K562 (cell line): ENCODE measurements at regions not wholly inside any gene's neighbourhood (a gene's known extent, or its start where the extent isn't known, plus 50 kb on each side); places are given as distances from the start of the nearest gene placed in this dataset.

Experiments
- ATAC-seq: fragments of 200-7000 bp; cut with Tn5 transposase; 3 replicates; pipeline ENCODE4 v1.9.1; 2020; ENCODE audit warnings: moderate library complexity
- BruUV-seq: library from RNA; stranded (reverse); fragments of 400-500 nt; replicated peaks from 2 replicates; lab custom pipeline; 2021; lab: Mats Ljungman, UMichigan
- CTCF ChIA-PET: fragments of 300-600 bp; formaldehyde crosslinking; extraction: SDS; loops from one replicate; lab custom pipeline; 2021; ENCODE audit warnings: low intra/inter-chr PET ratio; lab: Yijun Ruan, JAX
- POLR2A ChIA-PET: fragments of 300-600, 350-650 bp; sonication (Branson Sonifier 250); formaldehyde crosslinking; extraction: SDS; loops from one replicate; lab custom pipeline; 2021; ENCODE audit warnings: antibody characterized with exemption, inconsistent platforms; lab: Yijun Ruan, JAX
- DNase-seq, 4 experiments: peaks; one replicate each; pipeline versions ENCODE4 v3.0.0 to v3.0.0-alpha.2; 2011 to 2018; ENCODE audit warnings: low spot score in 3 of 4, mixed read lengths in 3 of 4; ENCODE audit errors: extremely low read depth in 1 of 4
- FAIRE-seq: peaks from 2 replicates; lab custom pipeline; 2011; peaks lifted over from hg19 to GRCh38; lab: Jason Lieb, UNC
- H2AFZ ChIP-seq: 2 replicates; pipeline ENCODE4 v1.6.0; 2011; ENCODE audit warnings: low read depth, low read length, control low read depth, inconsistent platforms
- H3K27ac ChIP-seq: fragments of 200-600 bp; 3 replicates; pipeline ENCODE4 v1.8.0; 2011; ENCODE audit warnings: low read depth, mild to moderate bottlenecking, control low read depth, inconsistent platforms, low read length, moderate library complexity, mixed read lengths; ENCODE audit errors: extremely low read depth
- H3K27me3 ChIP-seq, 2 experiments: fragments of 300-600 bp in 1 of 2; 2 replicates in 1 of 2; 3 replicates in 1 of 2; pipeline versions ENCODE4 v1.6.0 to v1.8.0; 2011; ENCODE audit warnings: inconsistent platforms in 2 of 2, low read length in 2 of 2, mild to moderate bottlenecking in 1 of 2, mixed read lengths in 1 of 2, moderate library complexity in 1 of 2; ENCODE audit not compliant: control insufficient read depth in 2 of 2, insufficient read depth in 2 of 2
- H3K36me3 ChIP-seq: fragments of 300-600 bp; 3 replicates; pipeline ENCODE4 v1.8.0; 2011; ENCODE audit warnings: mild to moderate bottlenecking, low read length, inconsistent platforms; ENCODE audit not compliant: control insufficient read depth, insufficient read depth
- H3K4me1 ChIP-seq, 2 experiments: fragments of 200-600 bp in 1 of 2; replicated peaks in 1 of 2; 2 replicates in 1 of 2; 3 replicates in 1 of 2; pipeline versions ENCODE4 v1.5.1 to v1.8.0; 2011; ENCODE audit warnings: inconsistent platforms in 2 of 2, low read length in 2 of 2, mild to moderate bottlenecking in 1 of 2, mixed read lengths in 1 of 2, moderate library complexity in 1 of 2; ENCODE audit not compliant: control insufficient read depth in 2 of 2, insufficient read depth in 2 of 2
- H3K4me2 ChIP-seq: 2 replicates; pipeline ENCODE4 v1.6.1; 2011; ENCODE audit warnings: low read length, control low read depth, inconsistent platforms, mixed read lengths; ENCODE audit not compliant: insufficient read depth
- H3K4me3 ChIP-seq: fragments of 200-600 bp; sonication (generic), shearing (Covaris generic); 2 replicates; pipeline ENCODE4 v1.5.1; 2016; ENCODE audit warnings: control low read depth, inconsistent platforms
- H3K79me2 ChIP-seq: fragments of 200-600 bp; 3 replicates; pipeline ENCODE4 v1.8.0; 2011; ENCODE audit warnings: low read length, inconsistent platforms; ENCODE audit not compliant: control insufficient read depth, insufficient read depth
- H3K9ac ChIP-seq, 2 experiments: 2 replicates each; pipeline versions ENCODE4 v1.6.0 to v1.6.1; 2011; ENCODE audit warnings: low read depth in 2 of 2, low read length in 2 of 2, control low read depth in 1 of 2, inconsistent platforms in 1 of 2, mild to moderate bottlenecking in 1 of 2, mixed read lengths in 1 of 2; ENCODE audit not compliant: insufficient read depth in 1 of 2
- H3K9me1 ChIP-seq: one replicate; pipeline ENCODE4 v1.6.0; 2011; ENCODE audit warnings: inconsistent platforms, mild to moderate bottlenecking, low read length, moderate library complexity; ENCODE audit not compliant: control insufficient read depth, insufficient read depth
- H3K9me3 ChIP-seq: replicated peaks from 2 replicates; pipeline ENCODE4 v1.5.1; 2011; ENCODE audit warnings: low read depth, low read length, inconsistent platforms; ENCODE audit not compliant: control insufficient read depth, insufficient read depth
- H4K20me1 ChIP-seq: replicated peaks from 2 replicates; pipeline ENCODE4 v1.6.1; 2011; ENCODE audit warnings: low read length, inconsistent platforms, mixed read lengths; ENCODE audit not compliant: control insufficient read depth, insufficient read depth
- CEBPZ ChIP-seq: fragments of 150-350 bp; IDR thresholded peaks from 2 replicates; pipeline ENCODE4 v1.6.1; 2014; ENCODE audit warnings: low read depth, mild to moderate bottlenecking, low read length, borderline replicate concordance
- HLTF ChIP-seq: fragments of 450-650 bp; IDR thresholded peaks from 2 replicates; pipeline ENCODE4 v1.6.1; 2016
- KAT7 ChIP-seq: sonication (generic); formaldehyde crosslinking; IDR thresholded peaks from 2 replicates; pipeline ENCODE4 v1.8.0; 2022; ENCODE audit warnings: missing genetic modification reagents, mild to moderate bottlenecking, borderline replicate concordance
- MAFK ChIP-seq: IDR thresholded peaks from 2 replicates; pipeline ENCODE4 v1.6.1; 2011; ENCODE audit warnings: low read length, improper control_type of control experiment
- TCF7 ChIP-seq: sonication (generic); IDR thresholded peaks from 2 replicates; pipeline ENCODE4 v1.6.1; 2016; ENCODE audit warnings: antibody characterized with exemption, borderline replicate concordance
- TSC22D4 ChIP-seq: fragments of 450-650 bp; IDR thresholded peaks from 2 replicates; pipeline ENCODE4 v1.6.1; 2016; ENCODE audit warnings: missing genetic modification characterization, missing biosample characterization, control low read depth
- YBX1 ChIP-seq: fragments of 450-650 bp; IDR thresholded peaks from 2 replicates; pipeline ENCODE4 v1.7.1; 2016; ENCODE audit warnings: mild to moderate bottlenecking
- ZNF41 ChIP-seq: fragments of 250-450 bp; sonication (Bioruptor Pico); conservative IDR thresholded peaks from 2 replicates; pipeline ENCODE4 v1.4.0; 2020; ENCODE audit warnings: mild to moderate bottlenecking
- ZNF57 ChIP-seq: fragments of 450-650 bp; formaldehyde crosslinking; IDR thresholded peaks from 2 replicates; pipeline ENCODE4 v1.4.0; 2020; ENCODE audit warnings: mild to moderate bottlenecking, moderate library complexity
- WGBS: fragments of 100-300 bp; shearing (Covaris generic); methylation state at CpG from one replicate; pipeline ENCODE4 v1.1.6; 2016; ENCODE audit warnings: low coverage, mixed read lengths; ENCODE audit not compliant: insufficient coverage; ENCODE audit errors: missing lambda C conversion rate; 5-methylcytosine and 5-hydroxymethylcytosine counted together
- in situ Hi-C: fragments of 300-500 bp; cut with MboI; formaldehyde crosslinking; loops from 4 replicates; pipeline ENCODE4 v1.15.0; 2018; ENCODE audit warnings: inconsistent platforms, mixed read lengths
- intact Hi-C: fragments of 100-400 bp; cut with micrococcal nuclease; formaldehyde crosslinking; loops from 2 replicates; pipeline ENCODE4 v1.14.2; 2022
- TF ChIP-seq, protein P1 (sequence below): fragments of 450-650 bp; IDR thresholded peaks from 2 replicates; pipeline ENCODE4 v1.6.1; 2018; ENCODE audit warnings: mild to moderate bottlenecking, low read depth; ENCODE audit not compliant: partially characterized antibody
- TF ChIP-seq, protein P2 (sequence below): sonication (generic); formaldehyde crosslinking; IDR thresholded peaks from 2 replicates; pipeline ENCODE4 v1.8.1; 2023; ENCODE audit warnings: mild to moderate bottlenecking, missing genetic modification reagents

- Histone ChIP-seq H3K4me1 (no peaks in the 10 kb centered on the region), H3K27me3 (no peaks in the 10 kb centered on the region), H3K36me3 (no peaks in the 10 kb centered on the region), H3K9me1 (no peaks in the 10 kb centered on the region), H3K9ac (no peak overlapping the region), H3K27ac (no peak overlapping the region), H3K9me3 (no peaks in the 10 kb centered on the region), H3K79me2 (no peaks in the 10 kb centered on the region), H3K4me2 (no peak overlapping the region), H4K20me1 (no peaks in the 10 kb centered on the region), H2AFZ (no peak overlapping the region)
- CTCF ChIA-PET = no interaction called here
- ATAC-seq (no peak), FAIRE-seq (no peak), DNase-seq (no peak)
- BruUV-seq = no TSS peak
- intact Hi-C loops (no loop called here), in situ Hi-C loops (no loop called here)
- POLR2A ChIA-PET = no interaction called here
- 0% methylated on average over 3 of the region's 3 CpGs for WGBS
- no peak for TF ChIP-seq YBX1
- TF ChIP-seq CEBPZ = no peak
- no peak for TF ChIP-seq TCF7
- TF ChIP-seq ZNF57 (CRISPR knock-in tag) = no peak
- TF ChIP-seq HLTF = no peak
- no peak for TF ChIP-seq ZNF41 (CRISPR knock-in tag)
- no peak for TF ChIP-seq MAFK
- TF ChIP-seq, protein P1, sequence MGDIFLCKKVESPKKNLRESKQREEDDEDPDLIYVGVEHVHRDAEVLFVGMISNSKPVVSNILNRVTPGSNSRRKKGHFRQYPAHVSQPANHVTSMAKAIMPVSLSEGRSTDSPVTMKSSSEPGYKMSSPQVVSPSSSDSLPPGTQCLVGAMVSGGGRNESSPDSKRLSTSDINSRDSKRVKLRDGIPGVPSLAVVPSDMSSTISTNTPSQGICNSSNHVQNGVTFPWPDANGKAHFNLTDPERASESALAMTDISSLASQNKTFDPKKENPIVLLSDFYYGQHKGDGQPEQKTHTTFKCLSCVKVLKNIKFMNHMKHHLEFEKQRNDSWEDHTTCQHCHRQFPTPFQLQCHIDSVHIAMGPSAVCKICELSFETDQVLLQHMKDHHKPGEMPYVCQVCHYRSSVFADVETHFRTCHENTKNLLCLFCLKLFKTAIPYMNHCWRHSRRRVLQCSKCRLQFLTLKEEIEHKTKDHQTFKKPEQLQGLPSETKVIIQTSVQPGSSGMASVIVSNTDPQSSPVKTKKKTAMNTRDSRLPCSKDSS = no peak
- TF ChIP-seq, protein P2, sequence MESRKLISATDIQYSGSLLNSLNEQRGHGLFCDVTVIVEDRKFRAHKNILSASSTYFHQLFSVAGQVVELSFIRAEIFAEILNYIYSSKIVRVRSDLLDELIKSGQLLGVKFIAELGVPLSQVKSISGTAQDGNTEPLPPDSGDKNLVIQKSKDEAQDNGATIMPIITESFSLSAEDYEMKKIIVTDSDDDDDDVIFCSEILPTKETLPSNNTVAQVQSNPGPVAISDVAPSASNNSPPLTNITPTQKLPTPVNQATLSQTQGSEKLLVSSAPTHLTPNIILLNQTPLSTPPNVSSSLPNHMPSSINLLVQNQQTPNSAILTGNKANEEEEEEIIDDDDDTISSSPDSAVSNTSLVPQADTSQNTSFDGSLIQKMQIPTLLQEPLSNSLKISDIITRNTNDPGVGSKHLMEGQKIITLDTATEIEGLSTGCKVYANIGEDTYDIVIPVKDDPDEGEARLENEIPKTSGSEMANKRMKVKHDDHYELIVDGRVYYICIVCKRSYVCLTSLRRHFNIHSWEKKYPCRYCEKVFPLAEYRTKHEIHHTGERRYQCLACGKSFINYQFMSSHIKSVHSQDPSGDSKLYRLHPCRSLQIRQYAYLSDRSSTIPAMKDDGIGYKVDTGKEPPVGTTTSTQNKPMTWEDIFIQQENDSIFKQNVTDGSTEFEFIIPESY (CRISPR knock-in tag) = no peak
- TF ChIP-seq KAT7 (CRISPR knock-in tag) = no peak
- no peak for TF ChIP-seq TSC22D4
- TF ChIP-seq, all 486 proteins: peak for 0
- H3K4me3 ChIP-seq = no peak overlapping the region
Measured at GRCh38 chr7:113454597-113455169, 336.3 kb upstream of the SMIM30 start.
